ENCODE measurements at regions not wholly inside any gene's neighbourhood (a gene's known extent, or its start where the extent isn't known, plus 50 kb on each side); places are given as distances from the start of the nearest gene placed in this dataset.

DNA sequence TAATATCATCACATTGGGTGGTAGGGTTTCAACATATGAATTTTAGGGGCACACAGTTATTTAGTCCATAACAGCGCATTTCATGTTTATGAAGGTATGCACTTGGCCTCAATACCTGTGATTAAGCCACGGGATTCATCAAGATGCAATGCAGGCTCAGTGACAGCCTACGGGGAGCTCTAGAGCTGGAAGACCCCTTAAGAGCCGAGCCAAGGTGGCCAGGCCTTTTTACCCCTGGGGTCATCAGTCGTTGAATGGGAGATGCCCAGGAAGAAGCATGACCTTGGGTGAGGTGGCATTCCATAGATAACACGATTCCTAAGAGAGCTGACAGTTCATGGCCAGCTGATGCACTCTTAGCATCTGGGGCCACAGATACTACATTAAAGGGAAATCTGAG lies 380.0 kb downstream of the ZNF536 start:
- no peaks in the 10 kb centered on the region for H4K20me1 ChIP-seq (ENCODE audit: insufficient read depth, low read length)
- H3K79me2 ChIP-seq (ENCODE audit: insufficient read depth, low read length), result no peaks in the 10 kb centered on the region
- no peaks in the 10 kb centered on the region for H3K27me3 ChIP-seq (ENCODE audit: insufficient read depth, low read length)
- no peak overlapping the region for H2AFZ ChIP-seq (ENCODE audit: low read length)
- no peak for DNase-seq (ENCODE audit: insufficient read length, low spot score, missing footprints)
- H3K27ac ChIP-seq (ENCODE audit: low read depth, low read length), result no peak overlapping the region
- H3K36me3 ChIP-seq (ENCODE audit: insufficient read depth, low read length), result no peaks in the 10 kb centered on the region
- H3K4me2 ChIP-seq (ENCODE audit: insufficient read depth, low read length), result no peak overlapping the region
- H3K4me1 ChIP-seq (ENCODE audit: insufficient read depth, low read length), result no peaks in the 10 kb centered on the region
- no peak overlapping the region for H3K4me3 ChIP-seq (ENCODE audit: insufficient read depth, low read length)
- peaks cover 5% of the 10 kb centered on the region for H3K9me3 ChIP-seq (ENCODE audit: low read depth, low read length)
- TF ChIP-seq, protein P1, sequence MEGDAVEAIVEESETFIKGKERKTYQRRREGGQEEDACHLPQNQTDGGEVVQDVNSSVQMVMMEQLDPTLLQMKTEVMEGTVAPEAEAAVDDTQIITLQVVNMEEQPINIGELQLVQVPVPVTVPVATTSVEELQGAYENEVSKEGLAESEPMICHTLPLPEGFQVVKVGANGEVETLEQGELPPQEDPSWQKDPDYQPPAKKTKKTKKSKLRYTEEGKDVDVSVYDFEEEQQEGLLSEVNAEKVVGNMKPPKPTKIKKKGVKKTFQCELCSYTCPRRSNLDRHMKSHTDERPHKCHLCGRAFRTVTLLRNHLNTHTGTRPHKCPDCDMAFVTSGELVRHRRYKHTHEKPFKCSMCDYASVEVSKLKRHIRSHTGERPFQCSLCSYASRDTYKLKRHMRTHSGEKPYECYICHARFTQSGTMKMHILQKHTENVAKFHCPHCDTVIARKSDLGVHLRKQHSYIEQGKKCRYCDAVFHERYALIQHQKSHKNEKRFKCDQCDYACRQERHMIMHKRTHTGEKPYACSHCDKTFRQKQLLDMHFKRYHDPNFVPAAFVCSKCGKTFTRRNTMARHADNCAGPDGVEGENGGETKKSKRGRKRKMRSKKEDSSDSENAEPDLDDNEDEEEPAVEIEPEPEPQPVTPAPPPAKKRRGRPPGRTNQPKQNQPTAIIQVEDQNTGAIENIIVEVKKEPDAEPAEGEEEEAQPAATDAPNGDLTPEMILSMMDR (IDR thresholded peaks at IDR 0.05; ENCODE audit: extremely low read depth, low read depth, low read length), result no peak

DNA sequence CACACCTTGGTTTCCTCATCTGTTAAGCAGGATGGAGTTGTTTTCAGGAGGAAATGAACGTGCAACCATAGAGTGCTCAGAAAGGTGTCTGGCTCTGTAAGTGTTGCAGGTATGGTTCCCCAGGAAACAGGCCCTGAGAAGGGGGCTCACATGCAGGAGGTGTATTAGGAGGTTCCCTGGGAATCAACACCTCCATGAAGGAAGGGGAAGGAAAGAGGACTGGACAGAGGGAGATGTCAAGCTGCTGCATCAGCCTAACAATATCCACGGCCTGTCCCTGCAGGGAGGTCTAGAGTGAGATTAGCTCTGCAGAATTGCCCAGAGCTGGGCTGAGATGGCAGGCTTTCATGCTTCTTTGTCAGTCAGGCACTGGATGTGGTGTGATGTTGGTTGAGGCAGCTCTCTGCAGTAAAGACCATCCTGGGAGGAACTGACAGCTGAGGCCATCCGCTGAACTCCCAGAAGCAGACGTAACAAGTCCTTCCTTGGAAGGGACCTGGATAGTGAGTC lies 373.3 kb downstream of the ZNF536 start:
- Histone ChIP-seq H3K36me3 (ENCODE audit: insufficient read depth, low read length) (no peaks in the 10 kb centered on the region), H3K9me3 (ENCODE audit: low read depth, low read length) (peaks cover 5% of the 10 kb centered on the region), H3K4me1 (ENCODE audit: insufficient read depth, low read length) (no peaks in the 10 kb centered on the region), H2AFZ (ENCODE audit: low read length) (no peak overlapping the region), H3K4me2 (ENCODE audit: insufficient read depth, low read length) (no peak overlapping the region), H3K27ac (ENCODE audit: low read depth, low read length) (no peak overlapping the region), H3K27me3 (ENCODE audit: insufficient read depth, low read length) (no peaks in the 10 kb centered on the region), H4K20me1 (ENCODE audit: insufficient read depth, low read length) (no peaks in the 10 kb centered on the region), H3K79me2 (ENCODE audit: insufficient read depth, low read length) (no peaks in the 10 kb centered on the region), H3K4me3 (ENCODE audit: insufficient read depth, low read length) (no peak overlapping the region)
- TF ChIP-seq, protein P1 (IDR thresholded peaks at IDR 0.05; ENCODE audit: extremely low read depth, low read depth, low read length), result no peak
- no peak for DNase-seq (ENCODE audit: insufficient read length, low spot score, missing footprints)

DNA sequence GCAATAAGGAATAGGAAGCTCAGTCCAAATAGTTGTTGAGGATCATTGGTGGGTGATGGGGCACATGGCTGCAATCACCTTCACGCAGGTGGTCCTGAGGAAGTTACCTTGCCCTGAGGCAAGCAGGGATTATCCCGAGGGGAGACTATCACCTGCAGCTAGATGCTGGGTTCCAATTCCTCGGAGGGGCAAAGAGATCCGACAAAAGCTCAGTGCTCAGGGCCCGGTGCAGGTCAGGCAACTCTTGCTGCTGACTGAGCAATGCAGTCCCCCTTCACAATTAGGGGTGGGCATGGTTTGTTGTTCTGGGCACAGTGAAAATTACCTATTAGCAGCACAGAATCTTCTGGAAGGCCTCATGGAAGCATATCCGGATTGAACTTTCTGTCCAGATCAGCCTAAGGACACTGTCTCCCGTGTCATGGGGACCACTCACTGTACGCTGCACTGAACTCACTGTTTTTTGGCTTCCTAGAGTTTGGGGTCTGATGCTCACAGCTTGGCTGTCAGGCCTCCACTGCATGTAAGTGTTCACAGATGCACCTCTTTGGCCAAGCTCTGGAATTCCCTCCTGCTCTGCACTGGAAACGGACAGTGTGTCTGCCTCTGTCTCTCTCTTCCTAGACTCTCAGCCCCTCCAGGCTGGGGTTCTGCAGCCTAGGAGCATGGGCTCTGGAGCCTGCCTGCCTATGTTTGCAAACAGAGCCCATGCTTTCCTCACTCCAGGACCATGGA lies 372.7 kb downstream of the ZNF536 start:
- Histone ChIP-seq H3K36me3 (ENCODE audit: insufficient read depth, low read length) (no peaks in the 10 kb centered on the region), H3K9me3 (ENCODE audit: low read depth, low read length) (peaks cover 4% of the 10 kb centered on the region), H4K20me1 (ENCODE audit: insufficient read depth, low read length) (no peaks in the 10 kb centered on the region), H3K4me1 (ENCODE audit: insufficient read depth, low read length) (no peaks in the 10 kb centered on the region), H2AFZ (ENCODE audit: low read length) (no peak overlapping the region), H3K4me3 (ENCODE audit: insufficient read depth, low read length) (no peak overlapping the region), H3K27ac (ENCODE audit: low read depth, low read length) (no peak overlapping the region), H3K79me2 (ENCODE audit: insufficient read depth, low read length) (no peaks in the 10 kb centered on the region), H3K4me2 (ENCODE audit: insufficient read depth, low read length) (no peak overlapping the region), H3K27me3 (ENCODE audit: insufficient read depth, low read length) (no peaks in the 10 kb centered on the region)
- TF ChIP-seq, protein P1 (IDR thresholded peaks at IDR 0.05; ENCODE audit: extremely low read depth, low read depth, low read length), result no peak
- no peak for DNase-seq (ENCODE audit: insufficient read length, low spot score, missing footprints)

DNA sequence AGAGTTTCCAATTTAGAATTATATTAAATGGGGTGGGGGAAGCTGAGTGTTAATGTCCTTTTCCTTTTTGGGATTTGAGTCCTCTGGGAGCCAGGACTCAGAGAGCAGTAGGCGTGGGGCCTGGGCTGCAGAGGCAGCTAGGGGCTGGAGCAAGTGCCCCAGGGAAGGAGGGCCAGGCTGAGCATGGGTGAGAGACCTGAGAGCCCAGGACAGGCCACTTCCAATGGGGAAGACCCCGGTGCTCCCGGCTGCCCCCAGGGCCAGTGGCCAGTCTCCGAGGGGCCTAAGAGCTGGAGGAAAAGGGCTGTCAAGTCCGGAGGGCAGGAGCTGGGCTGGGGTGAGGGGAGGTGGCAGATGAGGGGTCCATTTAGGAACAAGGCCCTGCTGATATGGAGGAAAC lies 371.5 kb downstream of the ZNF536 start:
- Histone ChIP-seq H3K9me3 (ENCODE audit: low read depth, low read length) (no peaks in the 10 kb centered on the region), H3K4me1 (ENCODE audit: insufficient read depth, low read length) (no peaks in the 10 kb centered on the region), H3K79me2 (ENCODE audit: insufficient read depth, low read length) (no peaks in the 10 kb centered on the region), H4K20me1 (ENCODE audit: insufficient read depth, low read length) (no peaks in the 10 kb centered on the region), H3K27me3 (ENCODE audit: insufficient read depth, low read length) (no peaks in the 10 kb centered on the region), H3K27ac (ENCODE audit: low read depth, low read length) (no peak overlapping the region), H3K4me2 (ENCODE audit: insufficient read depth, low read length) (no peak overlapping the region), H3K4me3 (ENCODE audit: insufficient read depth, low read length) (no peak overlapping the region), H3K36me3 (ENCODE audit: insufficient read depth, low read length) (no peaks in the 10 kb centered on the region), H2AFZ (ENCODE audit: low read length) (no peak overlapping the region)
- DNase-seq (ENCODE audit: insufficient read length, low spot score, missing footprints), result no peak
- TF ChIP-seq, protein P1 (IDR thresholded peaks at IDR 0.05; ENCODE audit: extremely low read depth, low read depth, low read length), result no peak
